ENCODE measurements at regions not wholly inside any gene's neighbourhood (a gene's known extent, or its start where the extent isn't known, plus 50 kb on each side); places are given as distances from the start of the nearest gene placed in this dataset.

DNA sequence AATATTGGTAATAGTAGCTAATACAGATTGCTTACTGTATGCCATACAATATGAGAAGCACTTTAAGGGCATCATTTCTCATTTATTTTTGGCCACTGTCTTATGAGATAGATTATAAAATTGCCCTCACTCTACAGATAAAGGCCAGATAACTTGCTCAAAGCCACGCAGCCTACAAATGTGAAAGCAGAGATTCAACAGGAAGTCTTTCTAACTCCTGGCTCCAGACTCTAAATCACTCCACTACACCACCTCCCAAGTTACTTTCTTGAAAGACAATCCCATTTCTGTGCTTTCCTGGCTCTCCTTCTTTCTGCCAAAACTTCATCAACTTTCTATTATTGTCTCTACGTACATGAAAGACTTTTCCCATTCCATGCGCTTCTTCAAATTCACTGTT lies 194.7 kb downstream of the FBXO8 start:
- peaks cover 10% of the 10 kb centered on the region; the same call in 1 of the 2 replicates for H3K27me3 ChIP-seq (ENCODE audit: insufficient read depth, low read length)
- ChIA-PET POLR2A (no interaction called here), RAD21 (ENCODE audit: low non-redundant PET in 1 of 2, low total read pairs in 2 of 2, uncharacterized antibody in 2 of 2, unreplicated experiment in 2 of 2) (no interaction called here), CTCF (no interaction called here)
- no peak overlapping the region for H3K27ac ChIP-seq (ENCODE audit: low read depth, low read length)
- H3K79me2 ChIP-seq (ENCODE audit: insufficient read depth, low read length) = no peaks in the 10 kb centered on the region
- H3K9me2 ChIP-seq (ENCODE audit: insufficient read depth) = no peaks in the 10 kb centered on the region
- no peak overlapping the region for H3K4me2 ChIP-seq (ENCODE audit: low read length)
- H2AFZ ChIP-seq (ENCODE audit: low read depth, low read length, poor library complexity, severe bottlenecking) = no peak overlapping the region
- H3K9me3 ChIP-seq (ENCODE audit: control insufficient read depth in 1 of 2, insufficient read depth in 1 of 2, low read depth in 1 of 2, low read length in 2 of 2) = no peaks in the 10 kb centered on the region
- no peaks in the 10 kb centered on the region for H4K20me1 ChIP-seq (ENCODE audit: insufficient read depth)
- BruUV-seq (replicated peaks) = no TSS peak
- intact Hi-C loops (cut with micrococcal nuclease) = no loop called here
- no peak overlapping the region for H3K4me3 ChIP-seq (replicated peaks in 1 of 2; ENCODE audit: low read depth in 1 of 2, low read length in 2 of 2)
- ATAC-seq (no peak), DNase-seq (ENCODE audit: low read depth, low spot score) (no peak)
- TF ChIP-seq ELF1 (IDR thresholded peaks at IDR 0.05; ENCODE audit: borderline replicate concordance, low read depth) (no peak), ZFX (IDR thresholded peaks at IDR 0.05) (no peak), SP1 (IDR thresholded peaks at IDR 0.05; ENCODE audit: low read depth) (no peak), EZH2phosphoT487 (IDR thresholded peaks at IDR 0.05; ENCODE audit: borderline replicate concordance) (no peak), ZNF274 (IDR thresholded peaks at IDR 0.05; ENCODE audit: low read depth, low read length) (no peak)
- TF ChIP-seq, protein P1, sequence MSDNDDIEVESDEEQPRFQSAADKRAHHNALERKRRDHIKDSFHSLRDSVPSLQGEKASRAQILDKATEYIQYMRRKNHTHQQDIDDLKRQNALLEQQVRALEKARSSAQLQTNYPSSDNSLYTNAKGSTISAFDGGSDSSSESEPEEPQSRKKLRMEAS (IDR thresholded peaks at IDR 0.05) = no peak
- TF ChIP-seq, protein P2, sequence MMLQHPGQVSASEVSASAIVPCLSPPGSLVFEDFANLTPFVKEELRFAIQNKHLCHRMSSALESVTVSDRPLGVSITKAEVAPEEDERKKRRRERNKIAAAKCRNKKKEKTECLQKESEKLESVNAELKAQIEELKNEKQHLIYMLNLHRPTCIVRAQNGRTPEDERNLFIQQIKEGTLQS (IDR thresholded peaks at IDR 0.05) = no peak
- no peaks in the 10 kb centered on the region for H3K4me1 ChIP-seq (ENCODE audit: control insufficient read depth in 1 of 2, insufficient read depth in 2 of 2, low read length in 2 of 2)
- H3K9ac ChIP-seq (ENCODE audit: low read length) = no peak overlapping the region
- no peaks in the 10 kb centered on the region for H3K36me3 ChIP-seq (ENCODE audit: control insufficient read depth in 1 of 2, insufficient read depth in 2 of 2, low read length in 2 of 2)

DNA sequence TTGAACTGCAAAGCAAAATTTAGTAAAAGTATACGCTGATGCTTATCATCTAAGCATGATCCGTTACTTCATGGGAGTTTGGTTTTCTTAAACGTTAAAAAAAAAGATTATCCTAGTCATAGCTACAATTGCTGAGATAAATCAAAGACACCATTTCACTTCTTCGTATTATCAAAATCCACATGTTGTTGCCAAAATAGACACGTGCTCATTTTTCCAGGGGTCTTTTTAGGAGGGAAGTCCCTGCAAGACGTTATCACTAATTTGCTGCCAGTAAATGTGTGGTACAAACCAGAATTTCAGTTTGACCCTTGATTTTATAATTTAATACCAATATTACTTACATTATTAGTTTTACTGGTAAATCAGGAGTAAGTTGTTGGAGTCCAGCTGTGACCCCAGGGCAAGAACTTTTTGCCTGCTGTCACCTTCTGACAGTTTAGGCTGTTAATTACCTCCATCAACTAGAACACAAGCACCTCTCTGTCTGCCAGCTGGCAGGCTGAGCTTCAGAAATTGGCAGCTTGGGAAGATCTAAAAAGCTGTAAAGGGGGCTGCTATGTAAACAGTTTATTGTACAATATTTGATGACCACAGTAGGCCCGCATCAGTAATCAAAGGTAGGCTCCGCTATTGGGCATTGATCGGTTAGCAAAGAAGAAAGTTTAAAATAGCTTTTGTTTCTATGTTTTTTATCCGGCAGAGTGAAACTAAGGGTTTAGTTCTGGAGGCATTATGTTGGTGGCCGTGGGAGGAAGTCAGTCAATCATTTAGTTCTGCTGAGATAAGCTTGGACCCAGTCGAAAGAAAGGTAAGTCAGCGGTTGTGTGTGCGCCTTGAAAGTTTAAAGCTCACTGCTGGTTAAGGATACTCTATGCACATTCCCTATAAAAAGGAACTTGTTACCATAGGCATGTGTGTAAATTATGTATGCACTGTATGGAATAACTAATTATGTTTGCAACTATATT lies 196.4 kb downstream of the FBXO8 start:
- DNase-seq (ENCODE audit: low read depth, low spot score) (no peak), ATAC-seq (no peak)
- Histone ChIP-seq H3K27ac (ENCODE audit: low read depth, low read length) (no peak overlapping the region), H3K27me3 (ENCODE audit: insufficient read depth, low read length) (peaks cover 10% of the 10 kb centered on the region; the same call in 1 of the 2 replicates), H3K36me3 (ENCODE audit: control insufficient read depth in 1 of 2, insufficient read depth in 2 of 2, low read length in 2 of 2) (no peaks in the 10 kb centered on the region), H3K4me3 (replicated peaks in 1 of 2; ENCODE audit: low read depth in 1 of 2, low read length in 2 of 2) (no peak overlapping the region), H3K9ac (ENCODE audit: low read length) (no peak overlapping the region), H3K9me2 (ENCODE audit: insufficient read depth) (no peaks in the 10 kb centered on the region), H4K20me1 (ENCODE audit: insufficient read depth) (no peaks in the 10 kb centered on the region), H3K79me2 (ENCODE audit: insufficient read depth, low read length) (no peaks in the 10 kb centered on the region), H2AFZ (ENCODE audit: low read depth, low read length, poor library complexity, severe bottlenecking) (no peak overlapping the region), H3K4me1 (ENCODE audit: control insufficient read depth in 1 of 2, insufficient read depth in 2 of 2, low read length in 2 of 2) (no peaks in the 10 kb centered on the region), H3K4me2 (ENCODE audit: low read length) (no peak overlapping the region), H3K9me3 (ENCODE audit: control insufficient read depth in 1 of 2, insufficient read depth in 1 of 2, low read depth in 1 of 2, low read length in 2 of 2) (no peaks in the 10 kb centered on the region)
- RAD21 ChIA-PET (ENCODE audit: low non-redundant PET in 1 of 2, low total read pairs in 2 of 2, uncharacterized antibody in 2 of 2, unreplicated experiment in 2 of 2) = no interaction called here
- TF ChIP-seq, protein P3, sequence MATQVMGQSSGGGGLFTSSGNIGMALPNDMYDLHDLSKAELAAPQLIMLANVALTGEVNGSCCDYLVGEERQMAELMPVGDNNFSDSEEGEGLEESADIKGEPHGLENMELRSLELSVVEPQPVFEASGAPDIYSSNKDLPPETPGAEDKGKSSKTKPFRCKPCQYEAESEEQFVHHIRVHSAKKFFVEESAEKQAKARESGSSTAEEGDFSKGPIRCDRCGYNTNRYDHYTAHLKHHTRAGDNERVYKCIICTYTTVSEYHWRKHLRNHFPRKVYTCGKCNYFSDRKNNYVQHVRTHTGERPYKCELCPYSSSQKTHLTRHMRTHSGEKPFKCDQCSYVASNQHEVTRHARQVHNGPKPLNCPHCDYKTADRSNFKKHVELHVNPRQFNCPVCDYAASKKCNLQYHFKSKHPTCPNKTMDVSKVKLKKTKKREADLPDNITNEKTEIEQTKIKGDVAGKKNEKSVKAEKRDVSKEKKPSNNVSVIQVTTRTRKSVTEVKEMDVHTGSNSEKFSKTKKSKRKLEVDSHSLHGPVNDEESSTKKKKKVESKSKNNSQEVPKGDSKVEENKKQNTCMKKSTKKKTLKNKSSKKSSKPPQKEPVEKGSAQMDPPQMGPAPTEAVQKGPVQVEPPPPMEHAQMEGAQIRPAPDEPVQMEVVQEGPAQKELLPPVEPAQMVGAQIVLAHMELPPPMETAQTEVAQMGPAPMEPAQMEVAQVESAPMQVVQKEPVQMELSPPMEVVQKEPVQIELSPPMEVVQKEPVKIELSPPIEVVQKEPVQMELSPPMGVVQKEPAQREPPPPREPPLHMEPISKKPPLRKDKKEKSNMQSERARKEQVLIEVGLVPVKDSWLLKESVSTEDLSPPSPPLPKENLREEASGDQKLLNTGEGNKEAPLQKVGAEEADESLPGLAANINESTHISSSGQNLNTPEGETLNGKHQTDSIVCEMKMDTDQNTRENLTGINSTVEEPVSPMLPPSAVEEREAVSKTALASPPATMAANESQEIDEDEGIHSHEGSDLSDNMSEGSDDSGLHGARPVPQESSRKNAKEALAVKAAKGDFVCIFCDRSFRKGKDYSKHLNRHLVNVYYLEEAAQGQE (IDR thresholded peaks at IDR 0.05; ENCODE audit: low read depth) = no peak
- TF ChIP-seq YY1 (IDR thresholded peaks at IDR 0.05; ENCODE audit: extremely low read depth, insufficient replicate concordance, low read depth, low read length) (no peak), SRF (IDR thresholded peaks at IDR 0.05; ENCODE audit: low read depth) (no peak), RAD21 (IDR thresholded peaks at IDR 0.05; ENCODE audit: low read depth) (no peak), TCF7L2 (IDR thresholded peaks at IDR 0.05; ENCODE audit: borderline replicate concordance, extremely low read depth, insufficient read depth, insufficient read length) (no peak), SIN3A (IDR thresholded peaks at IDR 0.05; ENCODE audit: low read depth) (no peak), POLR2A (IDR thresholded peaks at IDR 0.05; ENCODE audit: borderline replicate concordance, extremely low read depth, insufficient read depth, insufficient read length) (no peak), CBX3 (IDR thresholded peaks at IDR 0.05; ENCODE audit: low read depth) (no peak), ELF1 (IDR thresholded peaks at IDR 0.05; ENCODE audit: borderline replicate concordance, low read depth) (no peak)
- CTCF ChIA-PET = no interaction called here
- POLR2A ChIA-PET = no interaction called here
- no TSS peak for BruUV-seq (replicated peaks)
- intact Hi-C loops (cut with micrococcal nuclease) = no loop called here
